SK-N-SH treated with all-trans-retinoic acid at 6 μM for 48 hours (cell line): ENCODE measurements at regions not wholly inside any gene's neighbourhood (a gene's known extent, or its start where the extent isn't known, plus 50 kb on each side); places are given as distances from the start of the nearest gene placed in this dataset.
A peak's percentile ranks its signal among the peaks of the same experiment; 100 is the strongest.

Experiments
- ATAC-seq: fragments of 200-7000 bp; cut with Tn5 transposase; 3 replicates; pipeline ENCODE4 v1.9.1; 2020; ENCODE audit warnings: mild to moderate bottlenecking, moderate library complexity
- ARNTL ChIP-seq: fragments of 450-650 bp; formaldehyde crosslinking; IDR thresholded peaks from 2 replicates; pipeline ENCODE4 v1.5.0; 2020; ENCODE audit warnings: low read depth, mild to moderate bottlenecking, moderate library complexity, borderline replicate concordance
- BACH2 ChIP-seq: fragments of 250-450 bp; sonication (Bioruptor Pico); IDR thresholded peaks from 2 replicates; pipeline ENCODE4 v1.9.0; 2021; ENCODE audit warnings: mild to moderate bottlenecking, borderline replicate concordance
- CSDC2 ChIP-seq: fragments of 250-450 bp; sonication (Bioruptor Pico); IDR thresholded peaks from 2 replicates; pipeline ENCODE4 v1.5.0; 2020; ENCODE audit warnings: mild to moderate bottlenecking, moderate library complexity
- CSRNP3 ChIP-seq: fragments of 250-450 bp; sonication (Bioruptor Pico); IDR thresholded peaks from 2 replicates; pipeline ENCODE4 v1.5.1; 2021; ENCODE audit warnings: mild to moderate bottlenecking, moderate library complexity
- ESRRG ChIP-seq: fragments of 250-450 bp; sonication (Bioruptor Pico); IDR thresholded peaks from 2 replicates; pipeline ENCODE4 v1.6.1; 2021; ENCODE audit warnings: mild to moderate bottlenecking
- GLIS3 ChIP-seq: fragments of 250-450 bp; sonication (Bioruptor Pico); IDR thresholded peaks from 2 replicates; pipeline ENCODE4 v1.5.0; 2020; ENCODE audit warnings: mild to moderate bottlenecking, moderate library complexity
- ISL1 ChIP-seq: fragments of 250-450 bp; sonication (Bioruptor Pico); IDR thresholded peaks from 2 replicates; pipeline ENCODE4 v2.1.2; 2022; ENCODE audit warnings: mild to moderate bottlenecking, moderate library complexity
- OSR1 ChIP-seq: fragments of 250-450 bp; sonication (Bioruptor Pico); IDR thresholded peaks from 2 replicates; pipeline ENCODE4 v1.8.0; 2022; ENCODE audit warnings: moderate library complexity, mild to moderate bottlenecking, inconsistent platforms
- PPARA ChIP-seq: fragments of 250-450 bp; sonication (Bioruptor Pico); IDR thresholded peaks from 2 replicates; pipeline ENCODE4 v1.5.0; 2020; ENCODE audit warnings: mild to moderate bottlenecking, borderline replicate concordance
- RARB ChIP-seq: fragments of 250-450 bp; sonication (Bioruptor Pico); IDR thresholded peaks from 2 replicates; pipeline ENCODE4 v1.8.0; 2021; ENCODE audit warnings: mild to moderate bottlenecking, moderate library complexity
- SNAI2 ChIP-seq: fragments of 250-450 bp; sonication (Bioruptor Pico); IDR thresholded peaks from 2 replicates; pipeline ENCODE4 v1.5.0; 2020; ENCODE audit warnings: mild to moderate bottlenecking, moderate library complexity
- TCF4 ChIP-seq: fragments of 250-450 bp; sonication (Bioruptor Pico); IDR thresholded peaks from 2 replicates; pipeline ENCODE4 v1.8.0; 2021; ENCODE audit warnings: mild to moderate bottlenecking, moderate library complexity, borderline replicate concordance
- TOX ChIP-seq: fragments of 250-450 bp; sonication (Bioruptor Pico); IDR thresholded peaks from 2 replicates; pipeline ENCODE4 v1.8.0; 2021; ENCODE audit warnings: mild to moderate bottlenecking, moderate library complexity, borderline replicate concordance
- TSHZ2 ChIP-seq: fragments of 250-450 bp; sonication (Bioruptor Pico); IDR thresholded peaks from 2 replicates; pipeline ENCODE4 v1.5.0; 2020; ENCODE audit warnings: mild to moderate bottlenecking, moderate library complexity
- ZC3H10 ChIP-seq: fragments of 250-450 bp; sonication (Bioruptor Pico); IDR thresholded peaks from 2 replicates; pipeline ENCODE4 v1.5.1; 2021; ENCODE audit warnings: mild to moderate bottlenecking, moderate library complexity
- ZFP3 ChIP-seq: fragments of 250-450 bp; sonication (Bioruptor Pico); IDR thresholded peaks from 2 replicates; pipeline ENCODE4 v1.5.0; 2020; ENCODE audit warnings: mild to moderate bottlenecking, moderate library complexity
- ZFP30 ChIP-seq: fragments of 450-650 bp; formaldehyde crosslinking; IDR thresholded peaks from 2 replicates; pipeline ENCODE4 v1.5.0; 2022; ENCODE audit warnings: mild to moderate bottlenecking, moderate library complexity
- ZNF565 ChIP-seq: fragments of 450-650 bp; formaldehyde crosslinking; conservative IDR thresholded peaks from 2 replicates; pipeline ENCODE4 v1.5.0; 2020; ENCODE audit warnings: low read depth, mild to moderate bottlenecking, moderate library complexity
- ZNF70 ChIP-seq: fragments of 450-650 bp; formaldehyde crosslinking; IDR thresholded peaks from 2 replicates; pipeline ENCODE4 v1.5.0; 2020; ENCODE audit warnings: mild to moderate bottlenecking, moderate library complexity
- ZNF8 ChIP-seq: fragments of 450-650 bp; formaldehyde crosslinking; IDR thresholded peaks from 2 replicates; pipeline ENCODE4 v1.5.0; 2020; ENCODE audit warnings: mild to moderate bottlenecking, moderate library complexity
- TF ChIP-seq, protein P1 (sequence below): fragments of 250-450 bp; sonication (Bioruptor Pico); IDR thresholded peaks from 2 replicates; pipeline ENCODE4 v1.5.1; 2020; ENCODE audit warnings: low read depth, mild to moderate bottlenecking, moderate library complexity

DNA sequence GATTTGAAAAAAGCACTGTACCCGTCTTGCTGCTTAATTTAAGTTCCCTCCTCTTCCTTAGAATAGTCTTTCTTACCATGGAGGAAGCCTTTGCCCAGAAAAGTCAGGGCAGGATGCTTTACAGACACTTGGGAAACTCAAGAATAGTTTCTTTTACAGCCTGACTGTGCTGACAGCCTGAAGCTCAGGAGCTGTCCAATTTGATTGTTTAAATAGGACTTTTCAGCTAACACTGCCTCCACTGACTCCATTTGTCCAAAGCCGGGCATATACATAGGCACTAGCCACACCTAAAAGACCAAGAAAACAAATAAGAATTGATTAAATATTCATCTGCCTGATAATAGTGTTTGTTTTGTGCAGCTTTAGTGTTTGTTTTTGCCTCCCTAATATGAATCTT, 110.9 kb upstream of the L3MBTL4 start (continued):
- TF ChIP-seq CSRNP3 (CRISPR knock-in tag) (no peak), ZC3H10 (CRISPR knock-in tag) (no peak), ZNF8 (CRISPR knock-in tag) (no peak), OSR1 (CRISPR knock-in tag) (no peak), ZFP3 (CRISPR knock-in tag) (no peak), TSHZ2 (CRISPR knock-in tag) (no peak), CSDC2 (CRISPR knock-in tag) (no peak), ISL1 (no peak)
- TF ChIP-seq, protein P1, sequence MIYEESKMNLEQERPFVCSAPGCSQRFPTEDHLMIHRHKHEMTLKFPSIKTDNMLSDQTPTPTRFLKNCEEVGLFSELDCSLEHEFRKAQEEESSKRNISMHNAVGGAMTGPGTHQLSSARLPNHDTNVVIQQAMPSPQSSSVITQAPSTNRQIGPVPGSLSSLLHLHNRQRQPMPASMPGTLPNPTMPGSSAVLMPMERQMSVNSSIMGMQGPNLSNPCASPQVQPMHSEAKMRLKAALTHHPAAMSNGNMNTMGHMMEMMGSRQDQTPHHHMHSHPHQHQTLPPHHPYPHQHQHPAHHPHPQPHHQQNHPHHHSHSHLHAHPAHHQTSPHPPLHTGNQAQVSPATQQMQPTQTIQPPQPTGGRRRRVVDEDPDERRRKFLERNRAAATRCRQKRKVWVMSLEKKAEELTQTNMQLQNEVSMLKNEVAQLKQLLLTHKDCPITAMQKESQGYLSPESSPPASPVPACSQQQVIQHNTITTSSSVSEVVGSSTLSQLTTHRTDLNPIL (CRISPR knock-in tag): no peak
- TF ChIP-seq, all 23 proteins: peak for 0

- no peak for ATAC-seq
- TF ChIP-seq ESRRG (CRISPR knock-in tag): no peak
- TF ChIP-seq ARNTL (CRISPR knock-in tag): no peak
- no peak for TF ChIP-seq RARB (CRISPR knock-in tag)
- TF ChIP-seq ZNF70 (CRISPR knock-in tag): no peak
- TF ChIP-seq SNAI2 (CRISPR knock-in tag): no peak
- no peak for TF ChIP-seq ZC3H10 (CRISPR knock-in tag)
- no peak for TF ChIP-seq ISL1
- no peak for TF ChIP-seq OSR1 (CRISPR knock-in tag)
- no peak for TF ChIP-seq ZFP3 (CRISPR knock-in tag)
- TF ChIP-seq BACH2: no peak
- TF ChIP-seq CSDC2 (CRISPR knock-in tag): no peak
- TF ChIP-seq ZNF565: no peak
- TF ChIP-seq TSHZ2 (CRISPR knock-in tag): no peak
These were observed 122.8 kb upstream of the L3MBTL4 start for GRCh38 chr18:6537475-6537874.

- ATAC-seq: peak; percentile 36; the same call in 1 of the 3 replicates
These were observed 126.5 kb upstream of the L3MBTL4 start for GRCh38 chr18:6541131-6541679.

GRCh38 chr18:6542296-6542695, 127.6 kb upstream of the L3MBTL4 start:
- no peak for ATAC-seq

More at GRCh38 chr18:6542296-6542695, 127.6 kb upstream of the L3MBTL4 start:
- no peak for TF ChIP-seq TCF4 (CRISPR knock-in tag)
- TF ChIP-seq GLIS3 (CRISPR knock-in tag): no peak
- no peak for TF ChIP-seq TOX (CRISPR knock-in tag)
- no peak for TF ChIP-seq ZFP30
- TF ChIP-seq ZFP3 (CRISPR knock-in tag): no peak
- no peak for TF ChIP-seq CSDC2 (CRISPR knock-in tag)
- TF ChIP-seq ZNF565: no peak
- no peak for TF ChIP-seq ZC3H10 (CRISPR knock-in tag)
- no peak for TF ChIP-seq PPARA (CRISPR knock-in tag)
- TF ChIP-seq ZNF8 (CRISPR knock-in tag): no peak
- TF ChIP-seq BACH2: no peak
- no peak for TF ChIP-seq CSRNP3 (CRISPR knock-in tag)
- TF ChIP-seq, protein P1 (CRISPR knock-in tag): no peak
- no peak for TF ChIP-seq ESRRG (CRISPR knock-in tag)
- no peak for TF ChIP-seq ARNTL (CRISPR knock-in tag)
- no peak for TF ChIP-seq ISL1
